IMR-90 (cell line): ENCODE measurements at regions not wholly inside any gene's neighbourhood (a gene's known extent, or its start where the extent isn't known, plus 50 kb on each side); places are given as distances from the start of the nearest gene placed in this dataset.

ENCODE experiments used
- ATAC-seq: fragments of 200-7000 bp; cut with Tn5 transposase; 2 replicates; pipeline ENCODE4 v1.9.1; 2020; ENCODE audit warnings: low read depth, mild to moderate bottlenecking, moderate library complexity
- BruUV-seq: library from RNA; stranded (reverse); fragments of 400-500 nt; replicated peaks from 2 replicates; lab custom pipeline; 2021; lab: Mats Ljungman, UMichigan
- CTCF ChIA-PET: fragments of 300-600 bp; formaldehyde crosslinking; extraction: SDS; loops from one replicate; lab custom pipeline; 2021; ENCODE audit warnings: antibody characterized with exemption; lab: Yijun Ruan, JAX
- POLR2A ChIA-PET: fragments of 300-600 bp; sonication (Branson Sonifier 250); formaldehyde crosslinking; loops from one replicate; lab custom pipeline; 2022; ENCODE audit warnings: antibody characterized with exemption; ENCODE audit not compliant: unreplicated experiment; lab: Charles Lee
- DNase-seq: peaks from one replicate; pipeline ENCODE4 v3.0.0; 2013
- H2AFZ ChIP-seq: replicated peaks from 2 replicates; pipeline ENCODE3; 2013; ENCODE audit warnings: low read length, mild to moderate bottlenecking; ENCODE audit not compliant: poor library complexity
- H2AK5ac ChIP-seq: 2 replicates; pipeline ENCODE4 v1.6.1; 2013; ENCODE audit warnings: low read depth, low read length, inconsistent platforms
- H2AK9ac ChIP-seq: replicated peaks from 2 replicates; pipeline ENCODE3; 2013; ENCODE audit warnings: mild to moderate bottlenecking, low read depth, low read length, moderate library complexity; ENCODE audit not compliant: poor library complexity
- H2BK120ac ChIP-seq: 2 replicates; pipeline ENCODE4 v1.6.1; 2013; ENCODE audit warnings: low read depth, low read length, inconsistent platforms
- H2BK15ac ChIP-seq: 3 replicates; pipeline ENCODE4 v1.6.1; 2013; ENCODE audit warnings: low read depth, low read length, inconsistent platforms
- H2BK20ac ChIP-seq: 2 replicates; pipeline ENCODE4 v1.6.1; 2013; ENCODE audit warnings: low read depth, mild to moderate bottlenecking, inconsistent platforms, low read length, moderate library complexity
- H2BK5ac ChIP-seq: 2 replicates; pipeline ENCODE4 v1.6.1; 2013; ENCODE audit warnings: mild to moderate bottlenecking, low read depth, low read length, inconsistent platforms; ENCODE audit not compliant: poor library complexity, severe bottlenecking
- H3K14ac ChIP-seq: replicated peaks from 2 replicates; pipeline ENCODE4 v1.6.1; 2013; ENCODE audit warnings: low read depth, low read length, inconsistent platforms
- H3K18ac ChIP-seq: 2 replicates; pipeline ENCODE4 v1.6.1; 2013; ENCODE audit warnings: low read depth, low read length, control low read depth
- H3K23ac ChIP-seq: 2 replicates; pipeline ENCODE4 v1.6.1; 2013; ENCODE audit warnings: low read depth, low read length, inconsistent platforms
- H3K27ac ChIP-seq: 2 replicates; pipeline ENCODE4 v1.5.1; 2013; ENCODE audit warnings: mild to moderate bottlenecking, control low read depth, low read length; ENCODE audit not compliant: insufficient read depth
- H3K27me3 ChIP-seq: 2 replicates; pipeline ENCODE4 v1.6.1; 2013; ENCODE audit warnings: low read length; ENCODE audit not compliant: control insufficient read depth, insufficient read depth
- H3K36me3 ChIP-seq: 2 replicates; pipeline ENCODE4 v1.6.1; 2013; ENCODE audit warnings: low read length, mixed read lengths; ENCODE audit not compliant: control insufficient read depth, insufficient read depth
- H3K4ac ChIP-seq: 2 replicates; pipeline ENCODE4 v1.6.1; 2013; ENCODE audit warnings: low read depth, low read length, inconsistent platforms
- H3K4me1 ChIP-seq: 2 replicates; pipeline ENCODE4 v1.6.1; 2013; ENCODE audit warnings: low read length, mixed read lengths; ENCODE audit not compliant: control insufficient read depth, insufficient read depth
- H3K4me2 ChIP-seq: 2 replicates; pipeline ENCODE4 v1.6.1; 2013; ENCODE audit warnings: low read depth, mild to moderate bottlenecking, control low read depth, low read length, moderate library complexity
- H3K4me3 ChIP-seq: 2 replicates; pipeline ENCODE4 v1.5.1; 2013; ENCODE audit warnings: low read depth, mild to moderate bottlenecking, control low read depth, low read length, moderate library complexity; ENCODE audit not compliant: insufficient read depth
- H3K56ac ChIP-seq: 2 replicates; pipeline ENCODE4 v1.6.1; 2013; ENCODE audit warnings: low read length, inconsistent platforms; ENCODE audit not compliant: insufficient read depth; ENCODE audit errors: extremely low read depth
- H3K79me1 ChIP-seq, 2 experiments: 2 replicates each; pipeline ENCODE4 v1.6.1; 2013; ENCODE audit warnings: low read length in 2 of 2, inconsistent platforms in 1 of 2, low read depth in 1 of 2
- H3K9ac ChIP-seq: 2 replicates; pipeline ENCODE4 v1.6.1; 2013; ENCODE audit warnings: low read depth, low read length, control low read depth
- H3K9me1 ChIP-seq: 2 replicates; pipeline ENCODE4 v1.6.1; 2013; ENCODE audit warnings: low read length, inconsistent platforms; ENCODE audit not compliant: insufficient read depth
- H3K9me3 ChIP-seq: 2 replicates; pipeline ENCODE4 v1.6.1; 2013; ENCODE audit warnings: low read length; ENCODE audit not compliant: control insufficient read depth, insufficient read depth
- H4K20me1 ChIP-seq: 2 replicates; pipeline ENCODE4 v1.6.1; 2013; ENCODE audit warnings: low read length, inconsistent platforms; ENCODE audit not compliant: insufficient read depth
- H4K5ac ChIP-seq: 2 replicates; pipeline ENCODE4 v1.6.1; 2013; ENCODE audit warnings: mild to moderate bottlenecking, low read depth, low read length, control low read depth
- H4K8ac ChIP-seq, 2 experiments: 2 replicates each; pipeline ENCODE4 v1.6.1; 2013; ENCODE audit warnings: low read depth in 2 of 2, low read length in 2 of 2, control low read depth in 1 of 2, inconsistent platforms in 1 of 2
- H4K91ac ChIP-seq: 2 replicates; pipeline ENCODE4 v1.6.1; 2013; ENCODE audit warnings: low read depth, low read length, inconsistent platforms; ENCODE audit not compliant: insufficient read depth
- BHLHE40 ChIP-seq: fragments of 150-350 bp; IDR thresholded peaks from 2 replicates; pipeline ENCODE4 v1.6.1; 2016; ENCODE audit warnings: mild to moderate bottlenecking, low read depth, low read length
- CEBPB ChIP-seq: IDR thresholded peaks from 2 replicates; pipeline ENCODE4 v1.6.1; 2012; ENCODE audit warnings: low read depth, low read length, improper control_type of control experiment
- ELK1 ChIP-seq: fragments of 150-350 bp; IDR thresholded peaks from 2 replicates; pipeline ENCODE4 v1.6.1; 2016; ENCODE audit warnings: low read depth, mild to moderate bottlenecking, low read length, moderate library complexity, borderline replicate concordance
- FOS ChIP-seq: fragments of 150-350 bp; IDR thresholded peaks from 2 replicates; pipeline ENCODE4 v1.6.1; 2016; ENCODE audit warnings: low read depth, low read length
- MAFK ChIP-seq: IDR thresholded peaks from 2 replicates; pipeline ENCODE4 v1.6.1; 2012; ENCODE audit warnings: low read depth, low read length, improper control_type of control experiment
- POLR2A ChIP-seq: IDR thresholded peaks from 2 replicates; pipeline ENCODE4 v1.6.1; 2012; ENCODE audit warnings: mild to moderate bottlenecking, low read depth, low read length
- RCOR1 ChIP-seq: IDR thresholded peaks from 2 replicates; pipeline ENCODE4 v1.6.1; 2012; ENCODE audit warnings: mild to moderate bottlenecking, low read length, improper control_type of control experiment; ENCODE audit not compliant: insufficient replicate concordance
- SMC3 ChIP-seq: fragments of 150-350 bp; IDR thresholded peaks from 2 replicates; pipeline ENCODE4 v1.6.1; 2016; ENCODE audit warnings: low read depth, mild to moderate bottlenecking, antibody characterized with exemption, low read length, moderate library complexity
- WGBS, 2 experiments: methylation state at CpG; one replicate each; pipeline versions ENCODE4 v1.1.5 to v1.1.7; 2013; ENCODE audit warnings: missing lambda C conversion rate in 2 of 2; ENCODE audit not compliant: insufficient read length in 1 of 2; ENCODE audit errors: extremely low coverage in 2 of 2; 5-methylcytosine and 5-hydroxymethylcytosine counted together
- dilution Hi-C: fragments of 300-500 bp; cut with HindIII; formaldehyde crosslinking; loops from one replicate; pipeline ENCODE4 v1.14.3; 2018; ENCODE audit warnings: low sequenced_read_pairs; ENCODE audit not compliant: unreplicated experiment
- in situ Hi-C: fragments of 300-500 bp; cut with MboI; formaldehyde crosslinking; loops from 3 replicates; pipeline ENCODE4 v1.14.3; 2019; ENCODE audit warnings: low sequenced_read_pairs, inconsistent platforms, mixed read lengths
- intact Hi-C: fragments of 100-400 bp; cut with micrococcal nuclease; formaldehyde crosslinking; loops from 2 replicates; pipeline ENCODE4 v1.10.0; 2022
- TF ChIP-seq, protein P1 (sequence below): conservative IDR thresholded peaks from 2 replicates; pipeline ENCODE4 v1.5.1; 2012; ENCODE audit warnings: mild to moderate bottlenecking, low read depth, low read length, improper control_type of control experiment
- TF ChIP-seq, protein P2 (sequence below): fragments of 150-350 bp; IDR thresholded peaks from 2 replicates; pipeline ENCODE4 v1.6.1; 2017; ENCODE audit warnings: mild to moderate bottlenecking, antibody characterized with exemption, low read length, low read depth

DNA sequence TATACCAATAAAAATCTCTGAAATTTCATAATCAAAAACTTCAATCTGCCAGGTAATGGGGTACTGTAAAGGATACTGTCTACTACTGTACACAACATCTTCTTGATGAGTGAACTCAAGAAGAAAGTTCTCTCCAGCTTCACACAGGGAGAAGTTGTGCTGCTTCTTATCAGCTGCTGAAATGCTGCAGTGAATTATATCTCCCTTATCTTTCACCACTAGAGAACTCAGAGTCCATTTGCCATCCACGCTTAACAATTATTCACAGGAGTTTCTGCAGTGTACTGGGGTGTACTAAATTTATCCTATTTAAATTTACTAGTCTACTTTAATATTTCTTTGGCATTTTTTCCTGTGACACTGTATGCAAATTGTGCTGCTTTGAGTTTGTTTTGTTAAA is 384.8 kb downstream of the TFAP2B start:
- no CpG with 5 or more reads among the region's 1 CpG for WGBS, 2 experiments
- ATAC-seq (no peak), DNase-seq (no peak)
- no peaks in the 10 kb centered on the region for H3K27me3 ChIP-seq
- intact Hi-C loops: no loop called here
- no peak overlapping the region for H2BK15ac ChIP-seq
- no peak overlapping the region for H2AK9ac ChIP-seq
- H4K91ac ChIP-seq: no peak overlapping the region
- no peak overlapping the region for H3K4me3 ChIP-seq
- H2BK20ac ChIP-seq: no peak overlapping the region
- no peak overlapping the region for H3K27ac ChIP-seq
- no peak overlapping the region for H2BK120ac ChIP-seq
- no peak overlapping the region for H3K23ac ChIP-seq
- CTCF ChIA-PET: no interaction called here
- H3K79me1 ChIP-seq: no peaks in the 10 kb centered on the region
- H2AK5ac ChIP-seq: no peak overlapping the region
- BruUV-seq: no TSS peak
- no peak overlapping the region for H3K56ac ChIP-seq
- no peak overlapping the region for H3K4me2 ChIP-seq
- no peak overlapping the region for H2BK5ac ChIP-seq
- TF ChIP-seq POLR2A: no peak
- TF ChIP-seq, protein P1, sequence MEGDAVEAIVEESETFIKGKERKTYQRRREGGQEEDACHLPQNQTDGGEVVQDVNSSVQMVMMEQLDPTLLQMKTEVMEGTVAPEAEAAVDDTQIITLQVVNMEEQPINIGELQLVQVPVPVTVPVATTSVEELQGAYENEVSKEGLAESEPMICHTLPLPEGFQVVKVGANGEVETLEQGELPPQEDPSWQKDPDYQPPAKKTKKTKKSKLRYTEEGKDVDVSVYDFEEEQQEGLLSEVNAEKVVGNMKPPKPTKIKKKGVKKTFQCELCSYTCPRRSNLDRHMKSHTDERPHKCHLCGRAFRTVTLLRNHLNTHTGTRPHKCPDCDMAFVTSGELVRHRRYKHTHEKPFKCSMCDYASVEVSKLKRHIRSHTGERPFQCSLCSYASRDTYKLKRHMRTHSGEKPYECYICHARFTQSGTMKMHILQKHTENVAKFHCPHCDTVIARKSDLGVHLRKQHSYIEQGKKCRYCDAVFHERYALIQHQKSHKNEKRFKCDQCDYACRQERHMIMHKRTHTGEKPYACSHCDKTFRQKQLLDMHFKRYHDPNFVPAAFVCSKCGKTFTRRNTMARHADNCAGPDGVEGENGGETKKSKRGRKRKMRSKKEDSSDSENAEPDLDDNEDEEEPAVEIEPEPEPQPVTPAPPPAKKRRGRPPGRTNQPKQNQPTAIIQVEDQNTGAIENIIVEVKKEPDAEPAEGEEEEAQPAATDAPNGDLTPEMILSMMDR: no peak
- no peak for TF ChIP-seq RCOR1
- TF ChIP-seq ELK1: no peak
- TF ChIP-seq SMC3: no peak
- TF ChIP-seq, protein P2, sequence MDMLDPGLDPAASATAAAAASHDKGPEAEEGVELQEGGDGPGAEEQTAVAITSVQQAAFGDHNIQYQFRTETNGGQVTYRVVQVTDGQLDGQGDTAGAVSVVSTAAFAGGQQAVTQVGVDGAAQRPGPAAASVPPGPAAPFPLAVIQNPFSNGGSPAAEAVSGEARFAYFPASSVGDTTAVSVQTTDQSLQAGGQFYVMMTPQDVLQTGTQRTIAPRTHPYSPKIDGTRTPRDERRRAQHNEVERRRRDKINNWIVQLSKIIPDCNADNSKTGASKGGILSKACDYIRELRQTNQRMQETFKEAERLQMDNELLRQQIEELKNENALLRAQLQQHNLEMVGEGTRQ: no peak
- TF ChIP-seq FOS: no peak
- TF ChIP-seq BHLHE40: no peak
- TF ChIP-seq CEBPB: no peak
- no peak for TF ChIP-seq MAFK
- H3K4me1 ChIP-seq: no peaks in the 10 kb centered on the region
- dilution Hi-C loops: no loop called here
- H4K8ac ChIP-seq: no peak overlapping the region
- POLR2A ChIA-PET: no interaction called here
- H2AFZ ChIP-seq: no peak overlapping the region
- H3K9me1 ChIP-seq: no peaks in the 10 kb centered on the region
- H3K18ac ChIP-seq: no peak overlapping the region
- in situ Hi-C loops: no loop called here
- no peaks in the 10 kb centered on the region for H3K9me3 ChIP-seq
- H3K36me3 ChIP-seq: no peaks in the 10 kb centered on the region
- H3K9ac ChIP-seq: no peak overlapping the region
- H4K5ac ChIP-seq: no peak overlapping the region
- no peak overlapping the region for H3K14ac ChIP-seq
- no peaks in the 10 kb centered on the region for H4K20me1 ChIP-seq
- H3K4ac ChIP-seq: no peak overlapping the region
